Thoracic aorta (tissue), 2 donors: ENCODE measurements at regions not wholly inside any gene's neighbourhood (a gene's known extent, or its start where the extent isn't known, plus 50 kb on each side); places are given as distances from the start of the nearest gene placed in this dataset.

Experiments used
- ATAC-seq: fragments of 150-250 bp; one replicate; pipeline ENCODE4 v1.8.0; 2017; ENCODE audit warnings: low read depth; ENCODE audit not compliant: insufficient number of reproducible peaks, low FRiP score
- DNase-seq: peaks from one replicate; pipeline ENCODE4 v3.0.0-alpha.2; 2020; ENCODE audit warnings: low spot score
- H3K27ac ChIP-seq, 2 donors: fragments of 200-600 bp; sonication (generic); 1 replicate in 1 of 2; 2 replicates in 1 of 2; pipeline ENCODE4 v1.5.1; 2016; ENCODE audit warnings: mild to moderate bottlenecking in 2 of 2, moderate library complexity in 2 of 2
- H3K27me3 ChIP-seq: fragments of 200-600 bp; sonication (generic); replicated peaks from 2 replicates; pipeline ENCODE4 v1.6.0; 2016; ENCODE audit warnings: mild to moderate bottlenecking; ENCODE audit not compliant: insufficient read depth
- H3K36me3 ChIP-seq: fragments of 200-600 bp; sonication (generic); one replicate; pipeline ENCODE4 v1.5.1; 2016
- H3K4me1 ChIP-seq, 2 donors: fragments of 200-600 bp; sonication (generic); 1 replicate in 1 of 2; 2 replicates in 1 of 2; pipeline versions ENCODE4 v1.5.1 to v1.6.0; 2016; ENCODE audit warnings: low read depth in 2 of 2, mild to moderate bottlenecking in 1 of 2; ENCODE audit not compliant: control insufficient read depth in 1 of 2
- H3K4me3 ChIP-seq: fragments of 200-600 bp; sonication (generic); 2 replicates; pipeline ENCODE4 v1.5.1; 2016; ENCODE audit warnings: mild to moderate bottlenecking
- H3K9me3 ChIP-seq: fragments of 200-600 bp; sonication (generic); 2 replicates; pipeline ENCODE4 v1.5.1; 2016
- CTCF ChIP-seq: fragments of 200-600 bp; sonication (generic); IDR thresholded peaks from one replicate; pipeline ENCODE4 v1.5.1; 2019; ENCODE audit warnings: antibody characterized with exemption

GRCh38 chr5:33032271-33033070 is 321.4 kb downstream of the NPR3 start:
- Histone ChIP-seq H3K4me1 (peaks cover 5 to 20% of the 10 kb centered on the region in 2 donors), H3K27ac (peak overlapping the region in 1 of 2 donors; percentile 30), H3K4me3 (peak overlapping the region; percentile 21), H3K36me3 (no peaks in the 10 kb centered on the region), H3K9me3 (no peaks in the 10 kb centered on the region), H3K27me3 (no peaks in the 10 kb centered on the region)
- no peak for ATAC-seq
- DNase-seq = no peak
- no peak for TF ChIP-seq CTCF

GRCh38 chr5:33033516-33033915 is 322.4 kb downstream of the NPR3 start:
- ATAC-seq = no peak
- Histone ChIP-seq H3K27ac (no peak overlapping the region), H3K27me3 (no peaks in the 10 kb centered on the region), H3K36me3 (no peaks in the 10 kb centered on the region), H3K4me3 (no peak overlapping the region), H3K4me1 (peaks cover 5 to 20% of the 10 kb centered on the region in 2 donors), H3K9me3 (no peaks in the 10 kb centered on the region)
- no peak for DNase-seq
- TF ChIP-seq CTCF = no peak

GRCh38 chr5:33034777-33035176 is 323.7 kb downstream of the NPR3 start:
- no peak for TF ChIP-seq CTCF
- Histone ChIP-seq H3K9me3 (no peaks in the 10 kb centered on the region), H3K27me3 (no peaks in the 10 kb centered on the region), H3K36me3 (no peaks in the 10 kb centered on the region), H3K4me3 (no peak overlapping the region), H3K4me1 (peaks cover 5 to 20% of the 10 kb centered on the region in 2 donors), H3K27ac (no peak overlapping the region)
- no peak for DNase-seq
- no peak for ATAC-seq

GRCh38 chr5:33035851-33036527 is 324.9 kb downstream of the NPR3 start:
- no peak for TF ChIP-seq CTCF
- Histone ChIP-seq H3K36me3 (no peaks in the 10 kb centered on the region), H3K4me1 (peaks cover 5 to 20% of the 10 kb centered on the region in 2 donors), H3K9me3 (no peaks in the 10 kb centered on the region), H3K27ac (no peak overlapping the region), H3K27me3 (no peaks in the 10 kb centered on the region), H3K4me3 (no peak overlapping the region)
- DNase-seq = no peak
- no peak for ATAC-seq

GRCh38 chr5:33037076-33037475 is 326.0 kb downstream of the NPR3 start:
- peaks cover 3 to 9% of the 10 kb centered on the region in 2 donors for H3K4me1 ChIP-seq
- H3K27ac ChIP-seq = no peak overlapping the region
- ATAC-seq = no peak
- H3K36me3 ChIP-seq = no peaks in the 10 kb centered on the region
- H3K4me3 ChIP-seq = no peak overlapping the region
- no peak for TF ChIP-seq CTCF
- no peaks in the 10 kb centered on the region for H3K9me3 ChIP-seq
- DNase-seq = no peak
- H3K27me3 ChIP-seq = no peaks in the 10 kb centered on the region
